Small intestine (tissue), 7 donors: ENCODE measurements at regions not wholly inside any gene's neighbourhood (a gene's known extent, or its start where the extent isn't known, plus 50 kb on each side); places are given as distances from the start of the nearest gene placed in this dataset.
"Not testable (repeated sequence)": the region's sequence is repeated elsewhere in the genome, so short reads cannot be mapped to it uniquely, and the experiment has no call there.

ENCODE experiments used
- DNase-seq, 2 donors: peaks; one replicate each; pipeline versions ENCODE4 v3.0.0 to v3.0.0-alpha.2; 2013
- FAIRE-seq: peaks from 2 replicates; lab custom pipeline; 2012; peaks lifted over from hg19 to GRCh38; lab: Jason Lieb, UNC
- H3K27ac ChIP-seq, 3 donors: one replicate each; pipeline ENCODE4 v1.5.1; 2013; ENCODE audit warnings: low read length in 2 of 3, mild to moderate bottlenecking in 2 of 3, control low read depth in 1 of 3, inconsistent platforms in 1 of 3, low read depth in 1 of 3, moderate library complexity in 1 of 3
- H3K27me3 ChIP-seq, 3 donors: one replicate each; pipeline ENCODE4 v1.6.1; 2013; ENCODE audit warnings: low read length in 3 of 3, inconsistent platforms in 1 of 3; ENCODE audit not compliant: control insufficient read depth in 3 of 3, insufficient read depth in 3 of 3
- H3K36me3 ChIP-seq, 3 donors: one replicate each; pipeline ENCODE4 v1.6.1; 2013; ENCODE audit warnings: low read length in 3 of 3, inconsistent platforms in 1 of 3, low read depth in 1 of 3, mild to moderate bottlenecking in 1 of 3, moderate library complexity in 1 of 3; ENCODE audit not compliant: control insufficient read depth in 3 of 3, insufficient read depth in 2 of 3
- H3K4me1 ChIP-seq, 3 donors: one replicate each; pipeline ENCODE4 v1.6.1; 2013; ENCODE audit warnings: low read length in 2 of 3, inconsistent platforms in 1 of 3, low read depth in 1 of 3, mild to moderate bottlenecking in 1 of 3, moderate library complexity in 1 of 3; ENCODE audit not compliant: control insufficient read depth in 3 of 3, insufficient read depth in 2 of 3
- H3K4me3 ChIP-seq, 3 donors: one replicate each; pipeline ENCODE4 v1.5.1; 2013; ENCODE audit warnings: low read length in 3 of 3, control low read depth in 1 of 3, inconsistent platforms in 1 of 3, low read depth in 1 of 3, mild to moderate bottlenecking in 1 of 3, moderate library complexity in 1 of 3
- H3K9me3 ChIP-seq, 2 donors: one replicate each; pipeline ENCODE4 v1.6.1; 2013; ENCODE audit warnings: low read depth in 1 of 2, low read length in 1 of 2; ENCODE audit not compliant: control insufficient read depth in 2 of 2, insufficient read depth in 1 of 2
- WGBS, 3 donors: extraction: QIAGEN DNeasy Blood & Tissue Kit; methylation state at CpG; one replicate each; pipeline ENCODE4 v1.1.7; 2013; 5-methylcytosine and 5-hydroxymethylcytosine counted together
- donor health status: healthy with polysubstance abuse.
- donor health status: control.
- donor health status: control.
- donor health status: Bipolar disorder and iron deficiency.
- donor health status: healthy.

DNA sequence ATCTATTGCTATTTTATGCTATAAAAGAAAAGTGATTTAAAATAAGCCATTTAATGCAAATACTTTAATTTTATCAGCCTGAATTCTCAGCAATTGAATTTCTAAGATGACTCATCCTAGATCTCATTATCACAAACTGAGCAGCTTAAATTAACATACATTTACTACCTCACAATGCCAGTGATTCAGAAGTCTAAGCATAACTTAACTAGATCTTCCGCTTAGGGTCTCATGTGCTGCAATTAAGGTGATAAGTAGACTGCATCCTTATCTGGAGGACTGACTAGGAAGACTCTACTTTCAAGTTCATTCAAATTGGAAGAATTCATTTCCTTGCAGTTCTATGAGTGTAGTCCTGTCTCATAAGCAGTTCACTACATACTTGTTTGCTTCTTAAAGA, 286.6 kb downstream of the COL11A1 start:
- no peaks in the 10 kb centered on the region for H3K9me3 ChIP-seq
- WGBS, 3 donors: 85 to 91% (median 86%) methylated on average over 1 of the region's 1 CpG
- H3K4me1 ChIP-seq: no peaks in the 10 kb centered on the region
- DNase-seq: no peak
- no peak for FAIRE-seq
- H3K27me3 ChIP-seq: no peaks in the 10 kb centered on the region
- no peaks in the 10 kb centered on the region for H3K36me3 ChIP-seq
- no peak overlapping the region for H3K27ac ChIP-seq
- H3K4me3 ChIP-seq: no peak overlapping the region

DNA sequence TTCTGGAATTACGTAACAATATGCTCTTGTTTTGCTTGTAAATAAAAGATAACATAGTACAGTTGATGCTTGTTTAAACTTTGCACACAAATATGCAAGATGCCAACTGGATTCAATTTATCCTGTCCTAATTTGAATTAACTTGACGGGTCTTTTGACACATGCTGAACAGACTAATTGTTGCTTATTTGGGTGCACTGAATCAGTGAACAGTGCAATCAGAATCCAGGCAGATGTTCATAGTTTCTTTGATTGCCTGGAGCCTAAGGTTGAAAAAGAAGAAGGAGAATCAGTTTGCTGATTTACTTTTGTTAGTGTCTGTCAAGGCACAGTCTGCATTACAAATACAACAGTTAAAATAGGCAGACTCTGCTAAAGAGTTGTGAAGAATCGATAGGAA, 307.9 kb downstream of the COL11A1 start:
- DNase-seq: no peak
- H3K4me3 ChIP-seq: no peak overlapping the region
- FAIRE-seq: no peak
- no peak overlapping the region for H3K27ac ChIP-seq
- no peaks in the 10 kb centered on the region for H3K27me3 ChIP-seq
- no peaks in the 10 kb centered on the region for H3K4me1 ChIP-seq
- H3K9me3 ChIP-seq: no peaks in the 10 kb centered on the region
- WGBS, 3 donors: 75 to 78% (median 77%) methylated on average over 3 of the region's 3 CpGs
- H3K36me3 ChIP-seq: no peaks in the 10 kb centered on the region

DNA sequence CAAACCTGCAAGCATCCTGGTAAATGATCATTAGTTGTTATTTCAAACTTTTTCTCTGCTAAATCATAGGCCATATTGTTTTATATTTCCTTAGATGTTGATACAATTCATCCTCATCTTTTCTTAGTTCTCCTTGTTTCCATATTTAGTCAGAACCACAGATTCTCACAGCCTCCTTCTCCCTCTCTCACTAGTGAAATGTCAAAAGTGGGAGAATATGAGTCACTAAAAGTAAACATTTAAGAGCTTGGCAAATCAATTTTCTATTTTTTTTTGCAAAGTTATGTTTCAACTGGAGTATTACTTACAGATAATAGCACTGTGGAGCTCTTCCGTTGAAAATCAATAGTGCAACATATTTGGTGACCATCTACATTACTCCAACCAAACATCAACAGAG, 308.8 kb downstream of the COL11A1 start:
- DNase-seq: no peak
- H3K9me3 ChIP-seq: no peaks in the 10 kb centered on the region
- no peak for FAIRE-seq
- no peaks in the 10 kb centered on the region for H3K36me3 ChIP-seq
- no peak overlapping the region for H3K27ac ChIP-seq
- no peak overlapping the region for H3K4me3 ChIP-seq
- 23 to 60% (median 44%) methylated on average over 1 of the region's 1 CpG for WGBS, 3 donors
- no peaks in the 10 kb centered on the region for H3K27me3 ChIP-seq
- H3K4me1 ChIP-seq: no peaks in the 10 kb centered on the region

DNA sequence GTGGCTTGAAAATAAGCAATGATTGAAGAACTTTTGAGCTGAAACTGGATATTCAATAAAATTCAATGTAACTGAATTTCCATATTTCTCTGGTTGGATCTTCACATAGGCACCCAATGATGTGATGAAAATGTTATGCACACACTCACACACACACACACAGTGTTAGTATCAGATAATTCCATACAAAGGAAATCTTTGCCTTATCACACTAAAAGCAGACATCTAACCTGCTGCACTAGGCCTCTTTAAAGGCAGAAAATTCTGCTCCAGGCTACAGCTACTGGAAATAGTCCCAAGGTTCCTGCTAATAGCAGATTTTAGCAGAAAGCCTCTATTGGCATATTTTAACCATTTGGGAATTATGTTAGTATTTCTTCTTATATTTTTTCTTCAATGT, 309.6 kb downstream of the COL11A1 start:
- no peak for DNase-seq
- Histone ChIP-seq H3K36me3 (no peaks in the 10 kb centered on the region), H3K9me3 (no peaks in the 10 kb centered on the region), H3K27me3 (no peaks in the 10 kb centered on the region), H3K27ac (no peak overlapping the region), H3K4me1 (no peaks in the 10 kb centered on the region), H3K4me3 (no peak overlapping the region)
- FAIRE-seq: no peak

DNA sequence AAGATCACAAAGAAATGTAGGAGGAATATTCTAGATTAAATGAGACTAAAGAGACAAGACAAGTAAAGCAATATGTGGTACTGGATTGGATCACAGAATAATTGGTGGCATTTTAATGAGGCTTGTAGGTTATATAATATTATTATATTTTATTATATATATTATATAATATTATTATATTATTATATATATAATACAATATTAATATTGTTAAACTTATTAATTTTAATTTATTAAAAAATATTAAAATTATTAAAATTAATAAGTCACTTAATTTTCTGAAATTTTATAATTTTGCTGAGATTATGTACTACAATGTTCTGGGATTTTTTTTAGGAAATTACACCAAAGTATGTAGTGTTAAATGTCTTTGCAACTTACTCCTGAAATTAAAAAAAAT, 311.9 kb downstream of the COL11A1 start:
- H3K27me3 ChIP-seq: no peaks in the 10 kb centered on the region
- DNase-seq: no peak
- H3K9me3 ChIP-seq: no peaks in the 10 kb centered on the region
- no peak overlapping the region for H3K4me3 ChIP-seq
- FAIRE-seq: peak; percentile 81
- no peaks in the 10 kb centered on the region for H3K36me3 ChIP-seq
- H3K27ac ChIP-seq: no peak overlapping the region
- H3K4me1 ChIP-seq: no peaks in the 10 kb centered on the region

DNA sequence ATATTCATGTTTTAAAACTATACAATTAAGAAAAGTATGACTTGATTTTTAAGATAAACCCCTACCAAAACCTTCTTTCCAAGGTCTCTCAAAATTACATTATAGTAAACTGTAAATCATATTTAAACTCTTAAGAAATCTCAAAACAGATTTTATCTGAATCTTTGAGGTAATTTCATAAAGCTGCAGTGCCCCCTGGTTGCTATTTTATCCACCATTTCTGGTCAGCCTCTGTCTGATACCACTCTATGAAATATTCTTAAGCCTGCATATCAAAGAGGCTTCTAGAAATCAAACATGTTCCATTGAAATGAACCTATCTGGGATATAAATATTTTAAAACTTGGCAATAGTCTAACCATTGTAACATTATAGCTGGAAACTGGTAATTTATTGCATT, 317.3 kb downstream of the COL11A1 start:
- Histone ChIP-seq H3K36me3 (no peaks in the 10 kb centered on the region), H3K27me3 (no peaks in the 10 kb centered on the region), H3K4me1 (no peaks in the 10 kb centered on the region), H3K9me3 (no peaks in the 10 kb centered on the region), H3K4me3 (no peak overlapping the region), H3K27ac (no peak overlapping the region)
- no peak for FAIRE-seq
- DNase-seq: no peak

DNA sequence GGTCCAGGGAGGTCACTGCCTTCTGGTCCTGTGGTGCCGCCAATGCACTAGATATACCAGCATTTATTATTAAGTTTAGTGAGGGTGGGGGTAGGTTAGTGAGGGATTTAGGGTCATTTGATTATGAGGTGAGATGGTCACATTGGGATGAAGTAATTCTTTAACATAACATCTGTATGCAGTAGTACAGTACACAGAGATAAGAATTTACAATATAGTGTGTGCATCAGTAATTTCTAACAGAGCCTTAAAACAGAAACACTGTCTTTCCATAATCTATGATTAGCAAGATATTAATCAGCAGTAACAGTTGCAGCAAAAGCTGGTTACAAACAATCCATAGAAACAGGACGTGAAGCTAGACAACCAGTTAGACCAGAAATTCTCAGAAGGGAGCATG, 318.4 kb downstream of the COL11A1 start:
- not testable (repeated sequence) for H3K4me1 ChIP-seq, H3K27me3 ChIP-seq, H3K36me3 ChIP-seq, H3K27ac ChIP-seq, FAIRE-seq, DNase-seq, H3K4me3 ChIP-seq, H3K9me3 ChIP-seq
- 52 to 77% (median 58%) methylated on average over 2 of the region's 2 CpGs for WGBS, 3 donors

DNA sequence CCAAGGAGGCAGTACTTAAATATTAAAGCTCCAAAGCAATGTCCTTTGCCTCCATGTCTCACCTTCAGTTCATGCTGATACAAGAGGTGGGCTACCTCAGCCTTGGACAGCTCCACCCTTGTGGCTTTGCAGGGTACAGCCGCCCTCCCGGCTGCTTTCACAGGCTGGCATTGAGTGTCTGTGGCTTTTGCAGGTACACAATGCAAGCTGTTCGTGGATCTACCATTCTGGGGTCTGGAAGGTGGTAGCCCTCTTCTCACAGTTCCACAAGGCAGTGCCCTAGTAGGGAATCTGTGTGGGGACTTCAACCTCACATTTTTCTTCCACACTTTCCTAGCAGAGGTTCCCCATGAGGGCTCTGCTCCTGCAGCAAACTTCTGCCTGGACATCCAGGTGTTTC, 324.8 kb downstream of the COL11A1 start:
- no peaks in the 10 kb centered on the region for H3K36me3 ChIP-seq
- H3K27me3 ChIP-seq: no peaks in the 10 kb centered on the region
- DNase-seq (no peak), FAIRE-seq (no peak)
- no peaks in the 10 kb centered on the region for H3K4me1 ChIP-seq
- 48 to 62% (median 49%) methylated on average over 3 of the region's 3 CpGs for WGBS, 3 donors
- H3K4me3 ChIP-seq: no peak overlapping the region
- H3K9me3 ChIP-seq: peaks cover 0 to 11% of the 10 kb centered on the region in 2 donors
- no peak overlapping the region for H3K27ac ChIP-seq

DNA sequence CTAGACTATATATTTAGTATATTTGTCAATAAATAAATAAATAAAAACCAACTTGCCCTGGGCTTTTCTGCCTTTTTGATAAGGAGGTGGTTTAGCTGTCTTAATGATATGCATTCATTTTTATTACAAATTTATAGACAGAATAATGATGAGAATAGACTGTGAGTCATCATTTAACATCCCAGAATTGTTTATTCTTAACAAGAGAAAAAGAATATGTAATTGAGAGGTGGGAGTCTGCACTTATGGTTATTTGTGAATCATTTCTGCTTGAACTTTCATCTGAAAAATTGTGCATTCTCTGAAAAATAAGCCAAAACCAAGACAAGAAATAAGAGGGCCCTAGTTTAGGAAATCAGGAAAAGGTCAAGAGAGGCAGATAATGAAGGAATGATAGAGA, 326.2 kb downstream of the COL11A1 start:
- DNase-seq (no peak), FAIRE-seq (no peak)
- no peak overlapping the region for H3K27ac ChIP-seq
- H3K9me3 ChIP-seq: peaks cover 0 to 11% of the 10 kb centered on the region in 2 donors
- no peaks in the 10 kb centered on the region for H3K4me1 ChIP-seq
- no peak overlapping the region for H3K4me3 ChIP-seq
- H3K36me3 ChIP-seq: no peaks in the 10 kb centered on the region
- no peaks in the 10 kb centered on the region for H3K27me3 ChIP-seq
